ENCODE measurements at regions not wholly inside any gene's neighbourhood (a gene's known extent, or its start where the extent isn't known, plus 50 kb on each side); places are given as distances from the start of the nearest gene placed in this dataset.

- H3K27me3 Mint-ChIP-seq (ENCODE audit: low read depth in 3 of 3) = no peaks in the 10 kb centered on the region
- H4K20me1 ChIP-seq (ENCODE audit: insufficient read depth, low read length) = no peaks in the 10 kb centered on the region
Measured at GRCh38 chr15:53080484-53080883, 290.3 kb upstream of the ONECUT1 start.

GRCh38 chr15:53074221-53074620, 284.1 kb upstream of the ONECUT1 start:
- H3K9ac ChIP-seq (ENCODE audit: insufficient read depth, low read length, poor library complexity, severe bottlenecking) = no peak overlapping the region
- Mint-ChIP-seq H3K4me3 (no peak overlapping the region), H3K27me3 (ENCODE audit: low read depth in 3 of 3) (peaks cover 0 to 2% (median 0%) of the 10 kb centered on the region in 3 donors), H3K9me3 (peaks cover 1 to 3% (median 2%) of the 10 kb centered on the region in 7 donors), H3K27ac (no peak overlapping the region), H3K36me3 (no peaks in the 10 kb centered on the region), H3K4me1 (no peaks in the 10 kb centered on the region)
- intact Hi-C loops (cut with micrococcal nuclease) = no loop called here
- H3K79me2 ChIP-seq (ENCODE audit: insufficient read depth, low read length) = no peaks in the 10 kb centered on the region
- H2AFZ ChIP-seq (ENCODE audit: insufficient read depth, low read depth, low read length, poor library complexity, severe bottlenecking) = no peak overlapping the region
- H3K9me3 ChIP-seq (replicated peaks in 1 of 2; ENCODE audit: control insufficient read depth in 1 of 2, insufficient read depth in 1 of 2, low read length in 2 of 2) = no peaks in the 10 kb centered on the region
- no peak for TF ChIP-seq CTCF (IDR thresholded peaks at IDR 0.05)
- no peaks in the 10 kb centered on the region for H3K27me3 ChIP-seq (ENCODE audit: control insufficient read depth in 2 of 2, insufficient read depth in 2 of 2, low read length in 2 of 2)
- no peaks in the 10 kb centered on the region for H3K36me3 ChIP-seq (replicated peaks in 1 of 2; ENCODE audit: control insufficient read depth in 1 of 2, insufficient read depth in 2 of 2, low read length in 2 of 2)
- WGBS (ENCODE audit: insufficient coverage) = 67% methylated on average over 1 of the region's 3 CpGs
- no peak overlapping the region for H3K27ac ChIP-seq (ENCODE audit: low read depth in 1 of 2, low read length in 2 of 2)
- H3K4me3 ChIP-seq (replicated peaks in 1 of 3; ENCODE audit: low read depth in 2 of 3, low read length in 3 of 3) = no peak overlapping the region
- no peak for DNase-seq
- no peak overlapping the region for H3K4me2 ChIP-seq (replicated peaks; ENCODE audit: extremely low read depth, low read length, poor library complexity, severe bottlenecking)
- no peaks in the 10 kb centered on the region for H3K4me1 ChIP-seq (ENCODE audit: control insufficient read depth in 1 of 2, insufficient read depth in 2 of 2, low read length in 2 of 2)
- H4K20me1 ChIP-seq (ENCODE audit: insufficient read depth, low read length) = no peaks in the 10 kb centered on the region

More at GRCh38 chr15:53080484-53080883, 290.3 kb upstream of the ONECUT1 start:
- Mint-ChIP-seq H3K4me3 (no peak overlapping the region), H3K27ac (no peak overlapping the region), H3K4me1 (no peaks in the 10 kb centered on the region), H3K36me3 (no peaks in the 10 kb centered on the region), H3K9me3 (peaks cover 0 to 7% (median 2%) of the 10 kb centered on the region in 7 donors)
- Histone ChIP-seq H3K79me2 (ENCODE audit: insufficient read depth, low read length) (no peaks in the 10 kb centered on the region), H3K4me2 (replicated peaks; ENCODE audit: extremely low read depth, low read length, poor library complexity, severe bottlenecking) (no peak overlapping the region), H3K9ac (ENCODE audit: insufficient read depth, low read length, poor library complexity, severe bottlenecking) (no peak overlapping the region), H3K4me1 (ENCODE audit: control insufficient read depth in 1 of 2, insufficient read depth in 2 of 2, low read length in 2 of 2) (no peaks in the 10 kb centered on the region), H3K27ac (ENCODE audit: low read depth in 1 of 2, low read length in 2 of 2) (no peak overlapping the region), H2AFZ (ENCODE audit: insufficient read depth, low read depth, low read length, poor library complexity, severe bottlenecking) (no peak overlapping the region), H3K4me3 (replicated peaks in 1 of 3; ENCODE audit: low read depth in 2 of 3, low read length in 3 of 3) (no peak overlapping the region), H3K9me3 (replicated peaks in 1 of 2; ENCODE audit: control insufficient read depth in 1 of 2, insufficient read depth in 1 of 2, low read length in 2 of 2) (no peaks in the 10 kb centered on the region), H3K27me3 (ENCODE audit: control insufficient read depth in 2 of 2, insufficient read depth in 2 of 2, low read length in 2 of 2) (no peaks in the 10 kb centered on the region), H3K36me3 (replicated peaks in 1 of 2; ENCODE audit: control insufficient read depth in 1 of 2, insufficient read depth in 2 of 2, low read length in 2 of 2) (no peaks in the 10 kb centered on the region)
- no peak for DNase-seq
- intact Hi-C loops (cut with micrococcal nuclease) = loop anchor here in 1 of 2 donors (10.0 kb wide), 1 partner anchor 64 kb away; no protein-coding TSS in a partner anchor
- TF ChIP-seq CTCF (IDR thresholded peaks at IDR 0.05) = no peak
- 47% methylated on average over 2 of the region's 3 CpGs for WGBS (ENCODE audit: insufficient coverage)

Data from CD14-positive monocyte (primary cell).